GM06990 (cell line): ENCODE measurements at regions not wholly inside any gene's neighbourhood (a gene's known extent, or its start where the extent isn't known, plus 50 kb on each side); places are given as distances from the start of the nearest gene placed in this dataset.

Experiments
- DNase-seq: peaks from one replicate; pipeline ENCODE4 v3.0.0-alpha.2; 2011; ENCODE audit not compliant: insufficient read length; ENCODE audit errors: extremely low read depth
- H3K27me3 ChIP-seq: replicated peaks from 2 replicates; pipeline ENCODE4 v1.6.0; 2011; ENCODE audit warnings: low read length; ENCODE audit not compliant: control insufficient read depth, insufficient read depth
- H3K36me3 ChIP-seq: 2 replicates; pipeline ENCODE4 v1.5.1; 2011; ENCODE audit warnings: low read length; ENCODE audit not compliant: control insufficient read depth, insufficient read depth
- H3K4me3 ChIP-seq: replicated peaks from 2 replicates; pipeline ENCODE4 v1.5.1; 2011; ENCODE audit warnings: low read depth, mild to moderate bottlenecking, control low read depth, low read length
- TF ChIP-seq, protein P1 (sequence below): IDR thresholded peaks from 2 replicates; pipeline ENCODE4 v1.5.1; 2011; ENCODE audit warnings: low read length, control low read depth, mild to moderate bottlenecking, inconsistent platforms; ENCODE audit not compliant: insufficient read depth, poor library complexity, severe bottlenecking

DNA sequence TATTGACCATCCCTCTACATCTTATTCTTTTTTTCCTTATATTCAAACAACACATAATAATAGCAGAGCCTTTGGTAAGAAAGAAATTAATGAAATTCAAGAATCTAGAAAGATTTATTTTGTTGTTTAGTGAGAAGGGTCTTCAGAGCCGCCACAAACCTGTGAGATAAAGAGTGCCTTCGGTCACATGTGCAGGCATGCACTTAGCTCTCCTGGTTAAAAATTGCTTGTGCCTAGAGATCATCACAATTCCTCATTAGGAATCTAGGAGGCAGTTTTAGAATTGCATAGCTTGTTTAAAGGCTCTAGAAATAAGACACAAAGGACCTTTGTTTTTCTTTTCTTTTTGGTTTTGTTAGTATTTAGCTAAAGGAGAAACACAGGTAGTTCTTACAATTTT is 1948.4 kb upstream of the IGFBP7 start:
- TF ChIP-seq, protein P1, sequence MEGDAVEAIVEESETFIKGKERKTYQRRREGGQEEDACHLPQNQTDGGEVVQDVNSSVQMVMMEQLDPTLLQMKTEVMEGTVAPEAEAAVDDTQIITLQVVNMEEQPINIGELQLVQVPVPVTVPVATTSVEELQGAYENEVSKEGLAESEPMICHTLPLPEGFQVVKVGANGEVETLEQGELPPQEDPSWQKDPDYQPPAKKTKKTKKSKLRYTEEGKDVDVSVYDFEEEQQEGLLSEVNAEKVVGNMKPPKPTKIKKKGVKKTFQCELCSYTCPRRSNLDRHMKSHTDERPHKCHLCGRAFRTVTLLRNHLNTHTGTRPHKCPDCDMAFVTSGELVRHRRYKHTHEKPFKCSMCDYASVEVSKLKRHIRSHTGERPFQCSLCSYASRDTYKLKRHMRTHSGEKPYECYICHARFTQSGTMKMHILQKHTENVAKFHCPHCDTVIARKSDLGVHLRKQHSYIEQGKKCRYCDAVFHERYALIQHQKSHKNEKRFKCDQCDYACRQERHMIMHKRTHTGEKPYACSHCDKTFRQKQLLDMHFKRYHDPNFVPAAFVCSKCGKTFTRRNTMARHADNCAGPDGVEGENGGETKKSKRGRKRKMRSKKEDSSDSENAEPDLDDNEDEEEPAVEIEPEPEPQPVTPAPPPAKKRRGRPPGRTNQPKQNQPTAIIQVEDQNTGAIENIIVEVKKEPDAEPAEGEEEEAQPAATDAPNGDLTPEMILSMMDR, result no peak
- Histone ChIP-seq H3K36me3 (no peaks in the 10 kb centered on the region), H3K4me3 (no peak overlapping the region), H3K27me3 (no peaks in the 10 kb centered on the region)
- no peak for DNase-seq

DNA sequence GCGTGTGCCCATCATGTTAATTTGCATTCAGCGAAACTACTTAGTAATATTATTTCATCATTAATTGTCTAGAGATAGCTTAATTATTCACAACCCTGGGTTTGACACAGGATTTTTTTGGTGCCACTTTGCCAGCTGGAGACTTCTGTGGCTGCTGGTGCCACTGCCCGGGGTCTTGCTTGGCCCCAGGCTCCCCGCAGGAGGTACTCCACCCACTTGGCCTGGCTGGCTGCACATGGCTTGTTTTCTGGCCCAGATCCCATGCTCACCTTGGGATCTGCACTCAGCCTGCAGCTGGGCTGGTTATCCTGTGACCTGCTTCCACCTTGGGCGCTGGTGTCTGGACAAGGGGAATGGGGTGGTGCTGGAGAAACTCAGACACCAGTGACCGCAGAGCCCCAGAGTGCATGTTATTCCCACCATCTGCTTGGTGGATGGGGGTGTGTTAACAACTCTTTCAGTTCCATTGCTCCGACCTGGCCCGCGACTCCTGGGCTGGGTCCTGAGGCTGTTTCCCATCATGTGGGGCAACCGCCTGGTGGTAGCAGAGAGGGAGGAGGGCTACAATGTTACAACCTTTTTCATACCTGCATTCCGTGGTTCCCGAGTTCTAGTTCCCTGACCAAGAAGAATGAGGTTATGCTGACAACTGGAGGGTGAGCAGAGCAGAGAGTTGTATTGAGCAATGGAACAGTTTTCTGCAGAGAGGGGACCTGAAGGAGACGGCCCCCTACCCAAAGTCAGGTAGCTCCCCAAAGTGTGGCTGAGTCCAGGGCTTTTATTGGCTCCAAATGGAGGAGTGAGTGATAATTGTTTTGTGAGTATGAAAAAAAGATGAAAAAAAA is 1950.0 kb upstream of the IGFBP7 start:
- DNase-seq, result no peak
- Histone ChIP-seq H3K27me3 (no peaks in the 10 kb centered on the region), H3K4me3 (no peak overlapping the region), H3K36me3 (no peaks in the 10 kb centered on the region)
- TF ChIP-seq, protein P1, result no peak

DNA sequence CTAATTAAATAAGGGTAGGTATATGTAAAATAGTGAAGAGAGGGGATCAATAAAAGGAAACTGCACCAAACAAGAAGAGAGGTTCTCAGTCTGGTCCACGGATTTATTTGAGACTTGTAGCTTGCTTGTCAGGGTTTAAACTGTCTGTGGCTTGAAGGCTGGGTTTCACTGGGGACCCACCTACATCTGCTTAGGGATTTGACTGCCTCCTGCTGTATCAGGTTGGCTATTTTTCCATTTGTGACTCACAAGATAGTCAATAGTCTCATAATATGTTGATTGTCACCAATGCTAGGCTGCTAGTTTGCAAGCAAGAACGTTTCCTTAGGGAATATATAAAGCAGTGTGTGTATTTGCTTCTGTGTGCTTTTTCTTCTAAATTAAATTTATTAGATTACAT is 1950.7 kb upstream of the IGFBP7 start:
- H3K36me3 ChIP-seq, result no peaks in the 10 kb centered on the region
- TF ChIP-seq, protein P1, result no peak
- H3K27me3 ChIP-seq, result no peaks in the 10 kb centered on the region
- H3K4me3 ChIP-seq, result no peak overlapping the region
- DNase-seq, result no peak

DNA sequence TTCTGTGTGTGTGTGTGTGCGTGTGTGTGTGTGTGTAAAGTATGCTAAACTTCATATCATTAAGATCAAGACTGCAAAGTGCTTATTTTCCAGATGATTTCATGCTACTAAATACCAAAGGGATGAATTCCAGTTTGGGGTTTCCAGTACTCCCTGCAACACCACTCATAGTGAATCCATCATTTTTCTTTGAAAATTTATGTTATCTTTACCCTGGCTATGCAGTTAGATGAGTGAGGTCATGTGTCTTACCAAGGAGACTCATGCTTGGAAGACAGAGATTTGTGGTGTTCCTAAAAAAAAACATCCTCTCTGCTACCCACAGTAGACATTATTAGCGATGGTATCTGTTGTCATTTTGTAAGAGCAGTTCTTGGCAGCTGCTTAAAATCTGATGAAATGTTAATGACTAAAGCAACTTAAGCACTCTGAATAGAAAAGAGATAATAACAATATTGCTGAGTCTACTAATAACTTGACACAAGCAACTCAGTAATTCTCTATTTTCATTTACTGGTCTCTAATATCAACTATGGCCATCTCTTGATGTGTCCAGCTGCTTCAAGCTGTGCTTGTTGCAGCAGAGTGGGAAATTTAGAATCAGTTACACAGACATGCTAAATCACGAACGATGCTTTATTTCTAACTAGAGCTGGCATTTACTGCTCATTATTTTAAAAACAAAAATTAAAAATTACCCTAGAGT is 1953.0 kb upstream of the IGFBP7 start:
- Histone ChIP-seq H3K27me3 (no peaks in the 10 kb centered on the region), H3K4me3 (no peak overlapping the region), H3K36me3 (no peaks in the 10 kb centered on the region)
- TF ChIP-seq, protein P1, result no peak
- DNase-seq, result no peak

DNA sequence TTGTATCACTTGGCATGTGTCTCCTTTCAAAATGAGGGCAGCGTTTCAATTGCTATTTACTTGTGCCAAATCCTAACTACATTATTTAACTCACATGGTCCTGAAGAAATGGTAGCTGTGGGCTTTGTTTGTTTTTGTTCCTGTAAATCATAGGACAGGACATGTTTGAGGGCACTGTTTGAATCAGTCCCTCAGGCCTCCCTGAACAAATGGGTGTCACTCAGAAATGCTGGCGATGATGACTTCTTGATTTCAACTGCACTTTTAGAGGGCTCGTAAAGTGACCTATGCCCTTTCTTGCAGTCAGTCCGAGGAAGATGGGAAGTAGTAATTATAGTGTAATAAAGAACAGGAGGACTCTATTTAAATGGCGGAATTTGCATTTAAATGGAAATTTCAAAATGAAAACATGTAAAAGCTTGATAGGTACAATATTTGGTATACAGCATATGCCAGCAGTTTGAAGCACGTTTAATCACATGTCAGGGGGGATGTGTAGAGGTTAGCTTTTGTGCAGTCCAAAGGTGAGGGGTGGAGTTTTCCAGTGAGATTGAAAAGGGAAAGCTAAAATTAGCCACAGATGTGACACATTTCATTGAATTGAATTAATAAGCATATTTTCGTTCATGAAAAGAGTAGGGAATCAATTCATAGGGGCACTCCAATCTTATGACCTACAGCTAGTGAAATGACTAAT is 1958.7 kb upstream of the IGFBP7 start:
- H3K4me3 ChIP-seq, result no peak overlapping the region
- DNase-seq, result no peak
- H3K27me3 ChIP-seq, result no peaks in the 10 kb centered on the region
- no peaks in the 10 kb centered on the region for H3K36me3 ChIP-seq
- TF ChIP-seq, protein P1, result no peak
